Activated CD8-positive, alpha-beta memory T cell treated with anti-CD3 and anti-CD28 coated beads for 1 hour (primary cell): ENCODE measurements at regions not wholly inside any gene's neighbourhood (a gene's known extent, or its start where the extent isn't known, plus 50 kb on each side); places are given as distances from the start of the nearest gene placed in this dataset.
"Not testable (repeated sequence)": the region's sequence is repeated elsewhere in the genome, so short reads cannot be mapped to it uniquely, and the experiment has no call there.

ENCODE experiments used
- DNase-seq, 2 donors: peaks; one replicate each; pipeline ENCODE4 v3.0.0-alpha.2; 2020; ENCODE audit warnings: low read depth in 1 of 2; ENCODE audit errors: extremely low read depth in 1 of 2

- no peak for DNase-seq
Observed at GRCh38 chr7:67463983-67464382, 467.4 kb downstream of the TYW1 start.

GRCh38 chr7:67466109-67466508, 469.5 kb downstream of the TYW1 start:
- no peak for DNase-seq

- no peak for DNase-seq
Observed at GRCh38 chr7:67470256-67470751, 473.7 kb downstream of the TYW1 start.

- DNase-seq, result no peak
Observed at GRCh38 chr7:67475293-67475692, 478.7 kb downstream of the TYW1 start.

- no peak for DNase-seq
Observed at GRCh38 chr7:67478066-67478465, 481.4 kb downstream of the TYW1 start.

DNA sequence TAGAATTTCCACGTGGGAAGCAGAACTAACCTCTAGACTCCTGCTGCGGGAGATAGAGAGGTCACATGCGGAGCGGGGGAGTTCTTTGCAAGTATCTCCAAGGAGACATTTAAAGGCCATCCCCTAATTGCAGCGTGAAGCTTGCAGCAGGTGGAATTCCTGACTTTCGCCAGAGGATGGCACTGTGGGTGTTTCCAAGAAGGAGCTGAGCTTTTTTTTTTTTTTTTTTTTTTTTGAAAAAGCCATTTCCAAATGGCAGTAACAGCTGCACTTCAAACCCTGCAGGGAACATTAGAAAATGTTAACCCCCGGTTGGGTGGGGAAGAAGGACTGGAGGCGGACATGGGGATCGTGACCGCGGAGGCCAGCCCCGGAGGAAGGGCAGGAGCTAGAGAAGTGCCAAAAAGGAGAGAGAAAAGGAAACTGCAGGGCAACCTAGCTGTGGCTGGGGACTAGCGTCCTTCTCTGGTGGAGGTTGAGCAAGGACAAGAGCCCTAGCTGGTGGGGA, 487.7 kb downstream of the TYW1 start:
- no peak for DNase-seq

DNA sequence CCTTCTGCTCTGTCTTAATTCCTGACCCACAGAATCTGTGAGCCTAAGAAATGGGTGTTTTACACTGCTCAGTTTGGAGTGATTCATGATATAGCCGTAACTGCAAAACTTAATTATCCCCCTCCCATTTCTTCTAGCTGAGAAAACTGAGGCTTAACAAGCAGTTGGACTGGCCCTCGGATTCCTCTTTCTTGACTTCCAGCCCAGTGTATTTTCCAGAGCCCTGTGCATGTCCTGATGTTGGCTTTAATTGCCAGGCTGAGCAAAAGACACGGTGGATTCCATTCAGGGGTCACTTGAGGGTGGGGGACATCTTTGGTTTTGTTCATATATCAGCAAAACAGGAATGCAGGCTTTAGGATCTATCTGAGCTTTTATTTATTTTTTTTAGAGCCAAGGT, 489.8 kb downstream of the TYW1 start:
- no peak for DNase-seq

DNA sequence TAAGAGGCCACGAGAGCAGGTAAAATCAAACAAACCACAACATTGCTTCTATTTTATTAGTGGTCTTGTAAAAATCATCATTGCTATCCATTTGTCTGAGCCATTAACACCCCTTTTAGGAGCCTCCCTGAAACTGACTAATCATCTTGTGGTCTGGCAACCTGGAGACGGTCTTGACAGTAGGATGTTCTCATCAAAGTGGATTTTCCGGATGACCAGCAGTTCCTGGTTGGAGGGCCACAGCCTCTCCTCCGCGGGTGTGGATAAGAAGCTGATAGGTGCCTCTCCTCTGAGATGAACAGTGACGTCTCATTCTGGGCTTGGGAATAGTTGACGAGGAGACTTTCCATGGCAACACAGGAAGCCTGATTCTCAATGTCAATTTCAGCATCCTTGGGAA, 490.7 kb downstream of the TYW1 start:
- no peak for DNase-seq

DNA sequence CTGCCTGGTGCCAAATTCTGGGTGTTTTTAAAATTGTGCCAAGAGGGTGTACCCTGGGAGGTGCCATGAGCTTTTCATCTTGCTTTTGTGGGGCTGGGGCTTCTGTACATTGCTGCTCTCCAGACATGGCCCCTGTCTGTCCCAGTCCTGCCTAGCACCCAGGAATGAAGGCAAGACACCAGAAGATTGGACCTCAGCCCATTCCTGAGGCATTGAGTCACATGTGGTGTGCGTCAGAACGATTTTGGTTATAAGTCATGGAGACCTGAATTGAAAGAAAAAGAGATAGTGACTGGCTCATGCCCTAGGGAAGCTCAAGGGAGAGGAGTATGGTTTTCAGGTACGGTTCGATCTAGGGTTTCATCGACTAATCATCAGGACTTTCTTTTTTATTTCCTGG, 493.2 kb downstream of the TYW1 start:
- DNase-seq, result no peak

GRCh38 chr7:67493366-67493765, 496.7 kb downstream of the TYW1 start:
- no peak for DNase-seq

DNA sequence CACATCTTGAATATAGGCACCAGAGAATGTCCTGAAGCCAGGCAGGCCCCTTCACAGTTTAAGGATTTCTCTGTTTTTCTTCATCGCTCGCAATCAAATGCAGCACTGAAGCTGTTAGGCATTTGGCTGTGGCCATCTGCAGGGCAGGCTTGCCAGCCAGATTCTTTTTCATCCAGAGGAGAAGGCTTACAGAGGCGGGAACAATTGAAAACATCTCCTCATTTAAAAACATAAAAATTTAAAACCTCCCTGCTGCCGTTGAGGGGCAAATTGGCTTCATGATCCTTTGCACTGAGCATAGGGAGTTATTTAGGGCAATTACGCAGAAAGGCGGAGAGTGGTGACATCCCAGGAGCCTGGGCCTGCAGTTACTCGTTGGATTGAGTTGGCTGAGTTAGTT, 500.0 kb downstream of the TYW1 start:
- no peak for DNase-seq

DNA sequence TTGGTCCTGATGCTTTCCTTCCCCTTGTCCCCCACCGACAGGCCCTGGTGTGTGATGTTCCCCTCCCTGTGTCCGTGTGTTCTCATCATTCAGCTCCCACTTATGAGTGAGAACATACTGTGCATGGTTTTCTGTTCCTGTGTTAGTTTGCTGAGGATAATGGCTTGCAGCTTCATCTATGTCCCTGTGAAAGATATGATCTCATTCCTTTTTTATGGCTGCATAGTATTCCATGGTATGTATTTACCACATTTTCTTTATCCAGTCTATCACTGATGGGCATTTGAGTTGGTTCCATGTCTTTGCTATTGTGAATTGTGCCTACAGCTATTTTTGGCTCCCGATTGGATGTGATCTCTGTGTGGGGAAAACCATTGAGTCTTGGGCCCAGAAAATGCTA, 501.3 kb downstream of the TYW1 start:
- DNase-seq, result not testable (repeated sequence)

DNA sequence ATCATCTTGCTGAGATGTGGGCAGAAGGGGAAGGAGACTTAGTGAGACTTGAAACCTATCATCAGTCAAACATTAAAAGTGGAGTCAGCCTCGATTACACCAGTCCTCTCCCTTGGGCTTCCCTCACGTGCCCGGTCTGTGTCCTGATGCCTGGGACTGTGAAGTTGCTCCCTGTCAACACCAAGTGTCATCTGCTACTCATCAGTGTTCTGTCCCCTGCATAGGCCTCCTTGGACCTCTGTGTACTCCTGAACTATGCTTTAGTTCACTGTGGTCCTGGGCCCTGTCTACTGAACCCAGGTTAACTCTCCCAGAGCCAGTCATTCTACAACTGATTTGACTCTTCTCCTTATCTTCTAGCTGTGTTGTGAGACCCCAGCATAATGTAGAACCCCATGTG, 506.3 kb downstream of the TYW1 start:
- DNase-seq, result no peak

DNA sequence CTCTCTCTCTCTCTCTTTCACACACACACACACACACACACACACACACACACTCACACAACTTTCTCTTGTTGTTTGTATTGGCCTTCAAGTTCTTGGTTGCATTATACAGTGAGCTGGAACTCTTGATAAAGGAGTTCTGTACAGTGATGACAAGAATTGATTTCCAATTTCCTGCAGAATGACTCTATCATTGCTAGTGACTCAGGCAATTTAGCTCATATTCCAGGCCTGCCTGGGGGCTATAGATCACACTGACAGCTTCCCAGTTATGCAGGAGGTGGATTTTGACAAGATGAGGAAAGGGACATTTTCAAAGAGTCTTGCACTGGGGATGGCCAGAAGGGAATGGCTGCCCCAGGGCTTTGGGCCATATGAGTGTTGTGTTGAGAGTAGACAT, 508.8 kb downstream of the TYW1 start:
- no peak for DNase-seq

DNA sequence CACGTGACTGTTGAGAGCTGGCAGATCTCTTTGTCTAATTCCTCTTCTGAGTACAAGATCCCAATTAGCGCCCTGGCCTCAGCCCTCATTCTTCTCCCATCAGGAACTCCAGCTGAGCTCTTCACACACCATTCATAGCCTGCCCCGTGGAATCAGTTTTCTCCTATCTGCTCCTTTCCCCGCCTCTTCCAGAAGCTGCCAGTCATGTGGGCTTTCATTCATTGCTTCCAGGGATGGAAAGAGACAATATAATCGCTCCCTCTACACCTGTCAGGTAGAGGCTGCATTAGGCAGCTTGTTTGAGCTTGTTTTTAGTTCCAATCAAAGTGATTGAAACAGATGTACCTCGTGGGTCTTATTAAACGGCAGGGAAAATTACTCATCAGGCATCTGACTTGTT, 515.8 kb downstream of the TYW1 start:
- no peak for DNase-seq

- DNase-seq, result no peak
Observed at GRCh38 chr7:67518580-67518979, 521.9 kb downstream of the TYW1 start.

- DNase-seq, result no peak
Observed at GRCh38 chr7:67519171-67519570, 522.5 kb downstream of the TYW1 start.

DNA sequence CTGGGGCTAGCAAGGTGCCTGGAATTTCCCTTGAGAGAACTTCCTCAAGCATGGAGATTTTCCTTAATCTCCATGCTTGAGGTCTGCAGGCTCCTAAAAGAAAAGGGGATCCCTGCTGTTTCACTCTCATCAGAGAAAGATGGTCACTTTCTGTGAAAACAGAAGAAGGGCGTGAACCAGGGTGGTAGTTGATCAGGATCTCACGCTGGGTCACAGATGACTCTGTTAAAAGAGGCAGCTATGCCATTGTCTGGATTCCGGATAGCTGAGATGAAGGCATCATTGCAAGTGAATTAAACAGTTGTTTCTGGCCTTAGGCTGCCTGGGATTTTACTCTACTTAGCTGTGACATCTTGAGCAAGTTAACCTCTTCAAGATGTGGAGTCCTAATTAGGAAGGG, 525.9 kb downstream of the TYW1 start:
- no peak for DNase-seq

GRCh38 chr7:67523713-67524112, 527.1 kb downstream of the TYW1 start:
- no peak for DNase-seq

DNA sequence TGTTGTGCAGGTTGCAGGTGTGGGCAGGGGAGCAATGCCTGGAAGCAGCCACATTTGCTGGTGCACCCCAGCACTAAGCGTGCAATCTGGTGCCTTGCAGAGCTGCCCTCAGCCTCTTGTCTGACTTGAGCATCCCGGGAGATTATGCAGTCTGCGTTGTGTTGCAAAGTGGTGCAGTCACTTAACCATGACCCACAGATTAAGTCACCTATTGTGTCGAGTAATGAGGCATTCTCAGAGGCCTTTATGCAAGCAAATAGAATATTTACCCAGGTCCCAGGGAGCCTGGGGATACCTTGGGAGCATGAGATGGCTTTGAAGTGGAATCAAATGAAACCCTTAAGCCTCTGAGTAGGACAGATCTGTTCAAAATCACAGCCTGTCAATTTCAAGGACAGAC, 529.0 kb downstream of the TYW1 start:
- no peak for DNase-seq

DNA sequence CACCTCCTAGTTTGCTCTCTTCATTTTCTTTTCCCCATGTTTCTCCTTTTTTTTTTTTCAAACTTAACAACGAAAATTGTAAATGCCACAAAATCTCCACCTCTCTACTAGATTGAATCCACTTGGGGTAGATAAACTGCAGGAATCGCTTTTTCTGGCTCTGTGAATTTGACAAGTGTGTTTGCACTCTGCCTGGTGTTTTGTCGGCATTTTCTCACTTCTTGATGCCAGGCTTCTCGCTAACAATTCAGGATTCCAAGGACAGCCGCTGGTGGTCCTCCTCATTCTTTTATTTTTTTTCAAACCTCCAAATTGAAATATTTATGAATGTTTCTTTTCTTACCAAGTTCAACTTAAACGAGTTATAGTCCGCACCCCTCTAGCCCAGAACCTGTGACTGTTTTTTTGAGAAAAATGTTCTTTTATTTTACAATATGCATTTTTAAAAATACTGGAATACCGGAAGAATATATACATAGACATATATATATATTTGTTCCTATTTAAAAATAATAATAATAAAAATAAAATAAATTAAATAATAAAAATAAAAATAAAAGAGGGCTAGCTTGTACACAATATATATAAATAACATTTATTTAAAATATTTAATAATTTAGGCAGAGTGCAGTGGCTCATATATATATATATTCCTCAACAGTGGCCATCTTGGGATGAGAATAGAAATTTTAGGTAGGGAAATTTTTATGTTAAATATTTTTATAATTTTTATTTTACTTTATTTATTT, 538.8 kb downstream of the TYW1 start:
- no peak for DNase-seq

DNA sequence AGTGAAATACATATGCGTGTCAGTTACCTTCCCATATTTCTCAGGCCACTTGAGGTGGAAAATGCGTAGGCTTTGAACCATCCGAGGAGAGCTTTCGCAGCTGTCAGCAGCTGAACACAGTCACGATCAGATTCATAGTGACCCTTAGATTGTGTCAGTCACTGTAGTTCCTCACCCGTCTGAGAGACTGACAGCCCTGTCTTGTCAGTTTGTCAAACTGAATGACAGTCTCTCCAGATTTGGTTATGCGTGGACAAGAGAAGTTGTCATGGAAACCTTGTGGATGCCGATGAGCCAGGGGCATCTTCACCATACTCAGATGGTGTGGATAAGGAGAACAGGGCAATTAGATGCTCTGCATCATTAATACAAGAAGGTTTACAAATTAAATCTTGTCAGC, 546.3 kb downstream of the TYW1 start:
- DNase-seq, result no peak
